ENCODE measurements at regions not wholly inside any gene's neighbourhood (a gene's known extent, or its start where the extent isn't known, plus 50 kb on each side); places are given as distances from the start of the nearest gene placed in this dataset.

DNA sequence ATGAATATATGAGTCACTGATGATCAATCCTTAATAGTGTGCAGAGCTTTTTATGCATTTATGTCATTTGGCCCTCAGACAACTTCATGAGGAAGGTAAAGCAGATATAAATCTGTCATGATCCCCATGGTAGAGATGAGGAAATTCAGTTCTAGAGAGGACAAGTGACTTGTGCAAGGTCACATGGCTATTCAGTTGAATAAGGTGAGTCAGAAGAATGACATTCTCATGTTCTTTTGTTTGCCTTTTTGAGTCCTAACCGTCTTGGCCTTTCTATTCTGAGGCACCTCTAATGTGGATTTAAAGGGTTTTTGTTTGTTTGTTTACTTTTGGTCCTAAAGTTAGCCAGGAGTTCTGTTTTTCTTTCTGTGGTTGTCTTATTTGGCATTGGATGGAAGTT, 116.2 kb upstream of the ELAC2 start:
- no peak overlapping the region for H2AFZ ChIP-seq (ENCODE audit: low read length)
- H3K36me3 ChIP-seq (ENCODE audit: low read depth, low read length) = no peaks in the 10 kb centered on the region
- no peaks in the 10 kb centered on the region for H4K20me1 ChIP-seq (ENCODE audit: low read length)
- H3K4me2 ChIP-seq (ENCODE audit: low read length) = no peak overlapping the region
- intact Hi-C loops (cut with micrococcal nuclease) = no loop called here
- BruUV-seq (replicated peaks) = no TSS peak
- H3K27ac ChIP-seq (ENCODE audit: low read length) = no peak overlapping the region
- no peak overlapping the region for H3K4me3 ChIP-seq (ENCODE audit: low read length)
- H3K4me1 ChIP-seq (ENCODE audit: insufficient read depth, low read length) = peaks cover 12% of the 10 kb centered on the region
- POLR2A ChIA-PET (ENCODE audit: unreplicated experiment) = no interaction called here
- peaks cover 26% of the 10 kb centered on the region; the same call in 1 of the 2 replicates for H3K27me3 ChIP-seq (ENCODE audit: low read length)
- H3F3A ChIP-seq (ENCODE audit: low read length, unreplicated experiment) = no peaks in the 10 kb centered on the region
- H3K79me2 ChIP-seq (ENCODE audit: low read length) = no peaks in the 10 kb centered on the region
- no peaks in the 10 kb centered on the region for H3K9me3 ChIP-seq (ENCODE audit: low read length)
- ATAC-seq (no peak), DNase-seq (peak; percentile 64)
- no peak for TF ChIP-seq EZH2 (IDR thresholded peaks at IDR 0.05; ENCODE audit: low read length, unreplicated experiment)
- no peak for TF ChIP-seq EZH2phosphoT487 (IDR thresholded peaks at IDR 0.05; ENCODE audit: borderline replicate concordance, low read length)
- TF ChIP-seq, protein P1, sequence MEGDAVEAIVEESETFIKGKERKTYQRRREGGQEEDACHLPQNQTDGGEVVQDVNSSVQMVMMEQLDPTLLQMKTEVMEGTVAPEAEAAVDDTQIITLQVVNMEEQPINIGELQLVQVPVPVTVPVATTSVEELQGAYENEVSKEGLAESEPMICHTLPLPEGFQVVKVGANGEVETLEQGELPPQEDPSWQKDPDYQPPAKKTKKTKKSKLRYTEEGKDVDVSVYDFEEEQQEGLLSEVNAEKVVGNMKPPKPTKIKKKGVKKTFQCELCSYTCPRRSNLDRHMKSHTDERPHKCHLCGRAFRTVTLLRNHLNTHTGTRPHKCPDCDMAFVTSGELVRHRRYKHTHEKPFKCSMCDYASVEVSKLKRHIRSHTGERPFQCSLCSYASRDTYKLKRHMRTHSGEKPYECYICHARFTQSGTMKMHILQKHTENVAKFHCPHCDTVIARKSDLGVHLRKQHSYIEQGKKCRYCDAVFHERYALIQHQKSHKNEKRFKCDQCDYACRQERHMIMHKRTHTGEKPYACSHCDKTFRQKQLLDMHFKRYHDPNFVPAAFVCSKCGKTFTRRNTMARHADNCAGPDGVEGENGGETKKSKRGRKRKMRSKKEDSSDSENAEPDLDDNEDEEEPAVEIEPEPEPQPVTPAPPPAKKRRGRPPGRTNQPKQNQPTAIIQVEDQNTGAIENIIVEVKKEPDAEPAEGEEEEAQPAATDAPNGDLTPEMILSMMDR (conservative IDR thresholded peaks at IDR 0.05; ENCODE audit: low read depth, low read length) = no peak
- CTCF ChIA-PET = no interaction called here
- H3K9ac ChIP-seq (ENCODE audit: low read length) = no peak overlapping the region
- no peaks in the 10 kb centered on the region for H3K9me2 ChIP-seq (replicated peaks; ENCODE audit: low read length)

DNA sequence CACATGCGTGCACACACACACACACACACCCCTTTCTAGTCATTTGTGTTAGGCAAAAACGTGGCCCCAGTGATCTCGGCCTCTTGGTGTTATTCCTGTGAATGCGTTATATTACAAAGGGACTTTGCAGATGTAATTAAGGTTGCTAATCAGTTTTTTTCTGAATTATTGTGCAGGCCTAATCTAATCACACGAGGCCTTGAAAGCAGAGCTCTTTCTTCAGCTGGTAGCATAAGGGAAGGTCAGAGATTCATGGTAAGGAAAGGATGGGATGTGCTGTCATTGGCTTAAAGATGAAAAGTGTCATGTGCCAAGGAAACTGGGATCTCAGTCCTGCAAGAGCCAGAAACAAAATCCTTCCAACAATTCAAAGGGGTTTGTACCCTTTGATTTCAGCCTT, 113.4 kb upstream of the ELAC2 start:
- Histone ChIP-seq H3F3A (ENCODE audit: low read length, unreplicated experiment) (no peaks in the 10 kb centered on the region), H3K36me3 (ENCODE audit: low read depth, low read length) (no peaks in the 10 kb centered on the region), H3K9me3 (ENCODE audit: low read length) (no peaks in the 10 kb centered on the region), H2AFZ (ENCODE audit: low read length) (no peak overlapping the region), H4K20me1 (ENCODE audit: low read length) (no peaks in the 10 kb centered on the region), H3K9me2 (replicated peaks; ENCODE audit: low read length) (no peaks in the 10 kb centered on the region), H3K4me3 (ENCODE audit: low read length) (no peak overlapping the region), H3K4me1 (ENCODE audit: insufficient read depth, low read length) (peaks cover 19% of the 10 kb centered on the region), H3K27ac (ENCODE audit: low read length) (no peak overlapping the region), H3K79me2 (ENCODE audit: low read length) (no peaks in the 10 kb centered on the region), H3K4me2 (ENCODE audit: low read length) (no peak overlapping the region), H3K27me3 (ENCODE audit: low read length) (peaks cover 31% of the 10 kb centered on the region; the same call in 1 of the 2 replicates), H3K9ac (ENCODE audit: low read length) (no peak overlapping the region)
- no peak for ATAC-seq
- POLR2A ChIA-PET (ENCODE audit: unreplicated experiment) = no interaction called here
- CTCF ChIA-PET = no interaction called here
- intact Hi-C loops (cut with micrococcal nuclease) = no loop called here
- TF ChIP-seq EZH2 (IDR thresholded peaks at IDR 0.05; ENCODE audit: low read length, unreplicated experiment) (no peak), EZH2phosphoT487 (IDR thresholded peaks at IDR 0.05; ENCODE audit: borderline replicate concordance, low read length) (no peak)
- TF ChIP-seq, protein P1 (conservative IDR thresholded peaks at IDR 0.05; ENCODE audit: low read depth, low read length) = no peak
- no peak for DNase-seq
- BruUV-seq (replicated peaks) = no TSS peak

DNA sequence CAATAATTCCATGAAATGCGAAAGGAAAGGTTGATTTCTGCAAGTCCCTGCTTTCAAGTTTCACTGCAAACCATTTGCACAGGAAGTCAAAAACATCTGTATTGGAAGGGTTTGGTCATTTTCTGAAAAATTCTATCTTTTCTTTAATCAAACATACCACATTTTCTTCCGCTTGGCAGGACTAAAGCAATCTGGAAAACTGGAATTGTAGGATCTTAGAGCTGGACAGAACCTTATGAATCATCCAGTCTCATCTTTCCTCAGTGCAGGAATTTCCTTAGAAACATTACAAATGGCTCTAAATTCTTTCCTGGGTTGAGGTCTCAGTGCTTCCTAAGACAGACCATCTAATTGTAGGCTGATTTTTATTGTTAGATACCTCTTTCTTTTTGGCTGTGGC, 111.5 kb upstream of the ELAC2 start:
- H3K4me3 ChIP-seq (ENCODE audit: low read length) = no peak overlapping the region
- no peaks in the 10 kb centered on the region for H4K20me1 ChIP-seq (ENCODE audit: low read length)
- no peaks in the 10 kb centered on the region for H3K79me2 ChIP-seq (ENCODE audit: low read length)
- CTCF ChIA-PET = no interaction called here
- POLR2A ChIA-PET (ENCODE audit: unreplicated experiment) = no interaction called here
- DNase-seq (no peak), ATAC-seq (no peak)
- intact Hi-C loops (cut with micrococcal nuclease) = no loop called here
- H3F3A ChIP-seq (ENCODE audit: low read length, unreplicated experiment) = no peaks in the 10 kb centered on the region
- H3K9me2 ChIP-seq (replicated peaks; ENCODE audit: low read length) = no peaks in the 10 kb centered on the region
- no peak overlapping the region for H2AFZ ChIP-seq (ENCODE audit: low read length)
- no peaks in the 10 kb centered on the region for H3K36me3 ChIP-seq (ENCODE audit: low read depth, low read length)
- BruUV-seq (replicated peaks) = no TSS peak
- H3K4me1 ChIP-seq (ENCODE audit: insufficient read depth, low read length) = peaks cover 10% of the 10 kb centered on the region; the same call in 1 of the 2 replicates
- H3K27ac ChIP-seq (ENCODE audit: low read length) = no peak overlapping the region
- H3K4me2 ChIP-seq (ENCODE audit: low read length) = no peak overlapping the region
- no peak overlapping the region for H3K9ac ChIP-seq (ENCODE audit: low read length)
- H3K9me3 ChIP-seq (ENCODE audit: low read length) = no peaks in the 10 kb centered on the region; the same call in 1 of the 2 replicates
- H3K27me3 ChIP-seq (ENCODE audit: low read length) = peaks cover 32% of the 10 kb centered on the region; the same call in 1 of the 2 replicates
- TF ChIP-seq, protein P1 (conservative IDR thresholded peaks at IDR 0.05; ENCODE audit: low read depth, low read length) = no peak
- TF ChIP-seq EZH2phosphoT487 (IDR thresholded peaks at IDR 0.05; ENCODE audit: borderline replicate concordance, low read length) (no peak), EZH2 (IDR thresholded peaks at IDR 0.05; ENCODE audit: low read length, unreplicated experiment) (no peak)
